Suprapubic skin (tissue), 4 donors: ENCODE measurements at regions not wholly inside any gene's neighbourhood (a gene's known extent, or its start where the extent isn't known, plus 50 kb on each side); places are given as distances from the start of the nearest gene placed in this dataset.

Experiments
- DNase-seq, 2 donors: peaks; one replicate each; pipeline ENCODE4 v3.0.0-alpha.2; 2019; ENCODE audit warnings: low spot score in 2 of 2
- H3K27ac ChIP-seq: fragments of 200-600 bp; sonication (generic); one replicate; pipeline ENCODE4 v1.5.1; 2019
- H3K27me3 ChIP-seq: fragments of 200-600 bp; sonication (generic); one replicate; pipeline ENCODE4 v1.5.1; 2019
- H3K36me3 ChIP-seq: fragments of 200-600 bp; sonication (generic); one replicate; pipeline ENCODE4 v1.5.1; 2019
- H3K4me1 ChIP-seq: fragments of 200-600 bp; sonication (generic); one replicate; pipeline ENCODE4 v1.5.1; 2019
- H3K4me3 ChIP-seq: fragments of 200-600 bp; sonication (generic); one replicate; pipeline ENCODE4 v1.5.1; 2019; ENCODE audit warnings: mild to moderate bottlenecking
- H3K9me3 ChIP-seq: fragments of 200-600 bp; sonication (generic); one replicate; pipeline ENCODE4 v1.5.1; 2019
- CTCF ChIP-seq, 2 donors: fragments of 200-600 bp in 1 of 2; fragments of 450-650 bp in 1 of 2; sonication (generic) in 1 of 2; IDR thresholded peaks; one replicate each; pipeline ENCODE4 v1.5.1; 2016 to 2019; ENCODE audit warnings: antibody characterized with exemption in 2 of 2, mild to moderate bottlenecking in 1 of 2, moderate library complexity in 1 of 2
- EP300 ChIP-seq: sonication (generic); formaldehyde crosslinking; IDR thresholded peaks from one replicate; pipeline ENCODE4 v1.6.1; 2017; ENCODE audit warnings: antibody characterized with exemption
- POLR2A ChIP-seq, 2 donors: fragments of 450-650 bp; IDR thresholded peaks; one replicate each; pipeline ENCODE4 v1.6.1; 2017; ENCODE audit warnings: antibody characterized with exemption in 2 of 2, mild to moderate bottlenecking in 2 of 2, moderate library complexity in 2 of 2
- POLR2AphosphoS5 ChIP-seq, 3 donors: sonication (generic); formaldehyde crosslinking; IDR thresholded peaks; one replicate each; pipeline ENCODE4 v1.6.1; 2017; ENCODE audit warnings: antibody characterized with exemption in 3 of 3
- WGBS: methylation state at CpG from one replicate; pipeline ENCODE4 v1.1.5; 2018; 5-methylcytosine and 5-hydroxymethylcytosine counted together

- DNase-seq = no peak
- WGBS = 78% methylated on average over 6 of the region's 6 CpGs
- Histone ChIP-seq H3K36me3 (no peaks in the 10 kb centered on the region), H3K4me1 (no peaks in the 10 kb centered on the region), H3K27ac (no peak overlapping the region), H3K9me3 (no peaks in the 10 kb centered on the region), H3K27me3 (peaks cover 2% of the 10 kb centered on the region), H3K4me3 (no peak overlapping the region)
- TF ChIP-seq EP300 = no peak
- no peak for TF ChIP-seq POLR2AphosphoS5 (IDR thresholded peaks at IDR 0.05)
- no peak for TF ChIP-seq CTCF (IDR thresholded peaks at IDR 0.05)
- no peak for TF ChIP-seq POLR2A (IDR thresholded peaks at IDR 0.05)
Observed at GRCh38 chr7:25408876-25409275, 180.6 kb upstream of the NPVF start.

- H3K27me3 ChIP-seq = peaks cover 2% of the 10 kb centered on the region
- H3K4me1 ChIP-seq = no peaks in the 10 kb centered on the region
- H3K36me3 ChIP-seq = no peaks in the 10 kb centered on the region
- 86% methylated on average over 6 of the region's 6 CpGs for WGBS
- no peak overlapping the region for H3K4me3 ChIP-seq
- DNase-seq = no peak
- H3K9me3 ChIP-seq = no peaks in the 10 kb centered on the region
- TF ChIP-seq CTCF (IDR thresholded peaks at IDR 0.05) (no peak), POLR2A (IDR thresholded peaks at IDR 0.05) (no peak), POLR2AphosphoS5 (IDR thresholded peaks at IDR 0.05) (no peak), EP300 (no peak)
- H3K27ac ChIP-seq = no peak overlapping the region
Observed at GRCh38 chr7:25409897-25410636, 181.8 kb upstream of the NPVF start.

GRCh38 chr7:25420771-25421170 lies 192.5 kb upstream of the NPVF start:
- H3K4me3 ChIP-seq = no peak overlapping the region
- TF ChIP-seq CTCF (IDR thresholded peaks at IDR 0.05) = no peak
- no peak for TF ChIP-seq EP300
- no peak for TF ChIP-seq POLR2AphosphoS5 (IDR thresholded peaks at IDR 0.05)
- TF ChIP-seq POLR2A (IDR thresholded peaks at IDR 0.05) = no peak
- H3K27me3 ChIP-seq = peaks cover 3% of the 10 kb centered on the region
- no peaks in the 10 kb centered on the region for H3K36me3 ChIP-seq
- no peak overlapping the region for H3K27ac ChIP-seq
- WGBS = 78% methylated on average over 3 of the region's 3 CpGs
- DNase-seq = no peak
- no peaks in the 10 kb centered on the region for H3K4me1 ChIP-seq
- no peaks in the 10 kb centered on the region for H3K9me3 ChIP-seq

GRCh38 chr7:25424113-25424512 lies 195.8 kb upstream of the NPVF start:
- Histone ChIP-seq H3K36me3 (no peaks in the 10 kb centered on the region), H3K27me3 (peaks cover 3% of the 10 kb centered on the region), H3K27ac (no peak overlapping the region), H3K9me3 (no peaks in the 10 kb centered on the region), H3K4me3 (no peak overlapping the region), H3K4me1 (no peaks in the 10 kb centered on the region)
- 58% methylated on average over 2 of the region's 2 CpGs for WGBS
- DNase-seq = no peak
- no peak for TF ChIP-seq POLR2AphosphoS5 (IDR thresholded peaks at IDR 0.05)
- TF ChIP-seq EP300 = no peak
- TF ChIP-seq POLR2A (IDR thresholded peaks at IDR 0.05) = no peak
- no peak for TF ChIP-seq CTCF (IDR thresholded peaks at IDR 0.05)

GRCh38 chr7:25424855-25425254 lies 196.6 kb upstream of the NPVF start:
- Histone ChIP-seq H3K27ac (no peak overlapping the region), H3K9me3 (no peaks in the 10 kb centered on the region), H3K4me1 (no peaks in the 10 kb centered on the region), H3K4me3 (no peak overlapping the region), H3K36me3 (no peaks in the 10 kb centered on the region), H3K27me3 (peaks cover 3% of the 10 kb centered on the region)
- DNase-seq = no peak
- WGBS = 83% methylated on average over 5 of the region's 5 CpGs
- TF ChIP-seq POLR2AphosphoS5 (IDR thresholded peaks at IDR 0.05) (no peak), EP300 (no peak), POLR2A (IDR thresholded peaks at IDR 0.05) (no peak), CTCF (IDR thresholded peaks at IDR 0.05) (no peak)
